Stimulated activated CD4-positive, alpha-beta T cell treated with anti-CD3 and anti-CD28 coated beads, Interleukin-1b, Interleukin-23, amount 100 ng/mL, for 1 hour (primary cell): ENCODE measurements at regions not wholly inside any gene's neighbourhood (a gene's known extent, or its start where the extent isn't known, plus 50 kb on each side); places are given as distances from the start of the nearest gene placed in this dataset.

Source experiments
- DNase-seq, 2 donors: peaks; one replicate each; pipeline ENCODE4 v3.0.0-alpha.2; 2020; ENCODE audit warnings: low read depth in 2 of 2

- no peak for DNase-seq
These were observed 72.9 kb upstream of the IRS2 start for GRCh38 chr13:109859216-109859835.

- no peak for DNase-seq
These were observed 71.9 kb upstream of the IRS2 start for GRCh38 chr13:109858319-109858718.

- no peak for DNase-seq
These were observed 71.4 kb upstream of the IRS2 start for GRCh38 chr13:109857803-109858202.

- DNase-seq = no peak
These were observed 70.9 kb upstream of the IRS2 start for GRCh38 chr13:109857325-109857724.

GRCh38 chr13:109856350-109856749, 70.0 kb upstream of the IRS2 start:
- DNase-seq = no peak

GRCh38 chr13:109853153-109853552, 66.8 kb upstream of the IRS2 start:
- DNase-seq = no peak

- no peak for DNase-seq
These were observed 59.8 kb upstream of the IRS2 start for GRCh38 chr13:109846185-109846584.

GRCh38 chr13:109844396-109844795, 58.0 kb upstream of the IRS2 start:
- no peak for DNase-seq

GRCh38 chr13:109843695-109844094, 57.3 kb upstream of the IRS2 start:
- DNase-seq = no peak

- no peak for DNase-seq
These were observed 56.0 kb upstream of the IRS2 start for GRCh38 chr13:109842212-109842920.

GRCh38 chr13:109840893-109841287, 54.5 kb upstream of the IRS2 start:
- no peak for DNase-seq

- no peak for DNase-seq
These were observed 54.0 kb upstream of the IRS2 start for GRCh38 chr13:109840201-109840892.

- no peak for DNase-seq
These were observed 50.5 kb upstream of the IRS2 start for GRCh38 chr13:109836629-109837607.
